Astrocyte of the spinal cord (primary cell): ENCODE measurements at regions not wholly inside any gene's neighbourhood (a gene's known extent, or its start where the extent isn't known, plus 50 kb on each side); places are given as distances from the start of the nearest gene placed in this dataset.
A peak's percentile ranks its signal among the peaks of the same experiment; 100 is the strongest.

ENCODE experiments used
- DNase-seq: peaks from one replicate; pipeline ENCODE4 v3.0.0; 2011; ENCODE audit warnings: low read depth, low spot score
- H3K4me3 ChIP-seq: 2 replicates; pipeline ENCODE4 v1.5.1; 2011; ENCODE audit warnings: low read depth, mild to moderate bottlenecking, low read length, moderate library complexity
- in situ Hi-C: cut with HindIII; loops from 2 replicates; pipeline ENCODE4 v1.10.0; 2017; ENCODE audit warnings: low sequenced_read_pairs
- TF ChIP-seq, protein P1 (sequence below): IDR thresholded peaks from 2 replicates; pipeline ENCODE4 v1.5.1; 2012; ENCODE audit warnings: low read depth, mild to moderate bottlenecking, low read length, inconsistent platforms

DNA sequence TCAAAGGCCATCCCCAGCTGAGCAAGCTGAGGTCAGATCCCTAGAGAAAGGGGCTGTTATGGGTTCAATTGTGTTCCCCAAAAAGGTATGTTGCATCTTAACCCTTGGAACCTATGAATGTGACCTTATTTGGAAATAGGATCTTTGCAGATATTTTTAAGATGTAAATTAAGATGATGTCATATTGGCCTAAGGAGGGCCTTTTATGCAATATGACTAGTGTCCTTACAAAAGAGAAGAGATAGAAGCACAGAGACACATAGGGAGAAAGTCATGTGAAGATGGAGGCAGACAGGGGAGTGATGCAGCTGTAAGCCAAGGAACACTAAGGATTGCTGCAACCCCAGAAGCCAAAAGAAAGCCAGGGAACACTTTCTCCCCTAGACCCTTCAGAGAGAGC, 144.3 kb upstream of the TAB2 start:
- DNase-seq: no peak
- no peak overlapping the region for H3K4me3 ChIP-seq
- in situ Hi-C loops: no loop called here
- TF ChIP-seq, protein P1, sequence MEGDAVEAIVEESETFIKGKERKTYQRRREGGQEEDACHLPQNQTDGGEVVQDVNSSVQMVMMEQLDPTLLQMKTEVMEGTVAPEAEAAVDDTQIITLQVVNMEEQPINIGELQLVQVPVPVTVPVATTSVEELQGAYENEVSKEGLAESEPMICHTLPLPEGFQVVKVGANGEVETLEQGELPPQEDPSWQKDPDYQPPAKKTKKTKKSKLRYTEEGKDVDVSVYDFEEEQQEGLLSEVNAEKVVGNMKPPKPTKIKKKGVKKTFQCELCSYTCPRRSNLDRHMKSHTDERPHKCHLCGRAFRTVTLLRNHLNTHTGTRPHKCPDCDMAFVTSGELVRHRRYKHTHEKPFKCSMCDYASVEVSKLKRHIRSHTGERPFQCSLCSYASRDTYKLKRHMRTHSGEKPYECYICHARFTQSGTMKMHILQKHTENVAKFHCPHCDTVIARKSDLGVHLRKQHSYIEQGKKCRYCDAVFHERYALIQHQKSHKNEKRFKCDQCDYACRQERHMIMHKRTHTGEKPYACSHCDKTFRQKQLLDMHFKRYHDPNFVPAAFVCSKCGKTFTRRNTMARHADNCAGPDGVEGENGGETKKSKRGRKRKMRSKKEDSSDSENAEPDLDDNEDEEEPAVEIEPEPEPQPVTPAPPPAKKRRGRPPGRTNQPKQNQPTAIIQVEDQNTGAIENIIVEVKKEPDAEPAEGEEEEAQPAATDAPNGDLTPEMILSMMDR: no peak

DNA sequence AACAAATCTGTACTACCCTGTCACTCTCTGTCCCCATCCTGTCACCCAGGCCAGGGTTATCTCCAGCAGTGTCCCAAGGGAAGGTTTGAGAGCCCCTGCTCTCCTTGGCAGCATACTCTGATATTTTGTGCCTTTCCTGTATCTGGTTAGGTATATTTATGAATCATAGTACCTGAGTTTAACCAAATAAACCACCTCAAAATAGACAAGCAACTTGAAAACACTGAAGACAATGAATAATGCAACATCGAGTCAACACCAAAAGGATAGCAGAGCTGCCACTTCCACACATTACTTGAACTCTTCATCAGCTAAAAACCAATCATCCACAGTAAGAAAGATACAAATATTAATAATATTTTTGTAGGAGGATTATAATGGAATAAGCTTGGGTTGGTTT, 142.6 kb upstream of the TAB2 start:
- no peak for DNase-seq
- H3K4me3 ChIP-seq: no peak overlapping the region
- in situ Hi-C loops: no loop called here
- TF ChIP-seq, protein P1: no peak

DNA sequence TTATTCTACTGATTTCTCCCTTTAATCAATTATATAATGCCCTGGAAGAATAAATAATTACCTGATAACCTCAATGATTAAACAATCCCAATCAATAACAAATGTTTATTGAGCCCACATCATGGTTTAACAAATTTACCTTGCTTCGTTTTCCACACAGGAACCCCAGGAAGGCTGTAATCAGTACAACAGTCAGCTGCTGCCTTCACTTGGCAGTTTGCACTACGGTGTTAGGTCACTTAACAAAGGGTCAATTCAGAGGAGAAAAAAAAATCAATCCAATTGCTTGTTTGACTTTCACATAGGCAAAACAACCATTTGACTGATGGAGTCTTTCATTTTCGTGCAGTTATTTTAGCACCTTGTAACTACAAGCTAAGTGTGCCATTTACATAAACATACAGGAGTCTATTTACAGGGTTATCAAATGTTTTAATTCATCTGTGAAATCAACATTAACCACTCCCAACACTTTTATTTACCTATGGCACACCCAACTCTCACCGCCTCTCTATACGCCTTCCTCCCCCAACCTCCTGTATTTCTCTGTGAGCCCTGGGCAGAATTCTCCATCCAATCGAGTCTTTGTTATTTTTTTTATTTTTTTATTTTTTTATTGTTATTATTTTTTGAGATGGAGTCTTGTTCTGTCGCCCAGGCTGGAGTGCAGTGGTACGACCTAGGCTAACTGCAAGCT, 140.4 kb upstream of the TAB2 start:
- in situ Hi-C loops: no loop called here
- H3K4me3 ChIP-seq: no peak overlapping the region
- TF ChIP-seq, protein P1: no peak
- no peak for DNase-seq

DNA sequence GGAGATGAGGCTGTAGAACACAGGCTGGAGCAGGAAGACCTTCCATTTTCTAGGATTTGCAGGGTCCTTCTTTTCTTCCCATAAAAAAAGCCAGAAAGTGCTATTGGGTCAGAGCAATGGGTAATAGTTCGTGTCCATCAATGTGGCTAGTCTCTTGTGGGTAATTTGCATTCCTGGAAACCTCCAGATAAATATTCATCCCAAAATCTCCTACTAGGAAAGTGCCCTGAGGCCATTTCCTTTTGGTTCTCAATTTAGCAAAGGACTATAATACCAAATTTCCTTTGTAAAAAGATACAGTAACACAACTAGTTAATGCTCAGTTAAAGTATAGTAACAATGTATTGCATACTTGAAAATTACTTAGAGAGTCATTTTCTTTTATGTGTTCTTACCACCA, 138.1 kb upstream of the TAB2 start:
- TF ChIP-seq, protein P1: no peak
- no peak for DNase-seq
- H3K4me3 ChIP-seq: no peak overlapping the region
- in situ Hi-C loops: no loop called here

DNA sequence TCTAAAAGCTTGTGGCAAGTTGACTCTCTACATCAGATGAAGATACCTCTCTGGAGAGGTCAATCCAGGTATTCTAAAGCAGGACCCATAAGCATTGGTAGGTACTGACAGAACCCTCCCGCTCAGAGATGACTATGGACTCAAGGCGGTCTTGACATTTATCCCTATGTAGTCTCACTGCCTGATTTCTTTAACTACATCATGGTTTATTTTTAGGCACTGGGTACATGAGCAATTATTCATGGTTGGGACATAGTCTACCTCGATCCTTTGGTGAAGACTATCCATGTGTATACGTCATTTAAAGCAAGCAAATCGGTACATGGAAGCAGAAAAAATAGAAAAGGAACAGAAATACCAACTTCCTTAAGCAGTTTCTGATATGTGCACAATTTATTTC, 136.2 kb upstream of the TAB2 start:
- TF ChIP-seq, protein P1: no peak
- no peak for DNase-seq
- in situ Hi-C loops: no loop called here

DNA sequence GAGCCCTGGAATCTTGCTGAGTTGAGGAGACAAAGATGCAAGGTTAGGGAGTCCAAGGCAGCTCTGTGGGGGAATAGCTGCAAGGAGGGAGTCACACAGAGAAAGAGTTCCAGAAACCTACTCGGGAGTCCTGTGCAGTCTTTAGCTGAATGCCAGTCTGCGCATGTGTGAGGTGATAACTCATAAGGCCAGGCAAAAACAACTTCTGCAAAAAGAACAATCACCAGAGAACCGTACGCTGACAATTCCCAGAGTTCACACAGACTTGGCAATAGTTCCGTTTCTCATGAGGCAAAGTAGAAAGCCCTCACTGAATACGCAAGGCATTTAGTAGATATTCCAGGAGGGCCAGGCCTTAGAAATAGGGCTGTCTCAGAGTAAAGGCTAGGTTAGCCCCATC, 135.2 kb upstream of the TAB2 start:
- TF ChIP-seq, protein P1: no peak
- DNase-seq: peak; percentile 8
- no peak overlapping the region for H3K4me3 ChIP-seq
- in situ Hi-C loops: no loop called here

More for the DNA sequence above, 136.2 kb upstream of the TAB2 start:
- no peak overlapping the region for H3K4me3 ChIP-seq
